HCT116 (cell line): ENCODE measurements at regions not wholly inside any gene's neighbourhood (a gene's known extent, or its start where the extent isn't known, plus 50 kb on each side); places are given as distances from the start of the nearest gene placed in this dataset.

ENCODE experiments used
- ATAC-seq: fragments of 200-7000 bp; cut with Tn5 transposase; 2 replicates; pipeline ENCODE4 v1.9.1; 2020; ENCODE audit warnings: mild to moderate bottlenecking, moderate library complexity
- BruUV-seq: library from RNA; stranded (reverse); fragments of 400-500 nt; replicated peaks from 2 replicates; lab custom pipeline; 2021; lab: Mats Ljungman, UMichigan
- CTCF ChIA-PET: fragments of 300-600 bp; sonication (Branson Sonifier 250); formaldehyde crosslinking; loops from one replicate; lab custom pipeline; 2021; ENCODE audit warnings: antibody characterized with exemption; lab: Charles Lee
- POLR2A ChIA-PET: fragments of 300-600, 350-600 bp; sonication (Branson Sonifier 250); formaldehyde crosslinking; loops from one replicate; lab custom pipeline; 2021; ENCODE audit warnings: antibody characterized with exemption; lab: Charles Lee
- RAD21 ChIA-PET, 2 experiments: fragments of 300-600 bp; sonication (Branson Sonifier 250); formaldehyde crosslinking; loops; one replicate each; lab custom pipeline; 2023; ENCODE audit warnings: low total read pairs in 2 of 2; ENCODE audit not compliant: uncharacterized antibody in 2 of 2, unreplicated experiment in 2 of 2, low non-redundant PET in 1 of 2; lab: Charles Lee
- DNase-seq: peaks from one replicate; pipeline ENCODE4 v3.0.0-alpha.2; 2010; ENCODE audit warnings: low read depth, low spot score
- H2AFZ ChIP-seq: fragments of 200-600 bp; shearing (Covaris generic), sonication (generic); 2 replicates; pipeline ENCODE4 v1.6.1; 2017; ENCODE audit warnings: low read depth, mixed run types, mixed read lengths, antibody characterized with exemption, low read length; ENCODE audit not compliant: poor library complexity, severe bottlenecking
- H3K27ac ChIP-seq: 2 replicates; pipeline ENCODE4 v1.5.1; 2012; ENCODE audit warnings: low read depth, low read length
- H3K27me3 ChIP-seq: fragments of 200-600 bp; sonication (generic); 2 replicates; pipeline ENCODE4 v1.6.1; 2016; ENCODE audit warnings: mixed run types, low read length, mixed read lengths; ENCODE audit not compliant: insufficient read depth
- H3K36me3 ChIP-seq, 2 experiments: fragments of 200-500 bp in 1 of 2; fragments of 200-600 bp in 1 of 2; sonication (Bioruptor generic) in 1 of 2; sonication (generic) in 1 of 2; 2 replicates each; pipeline versions ENCODE4 v1.5.1 to v1.6.1; 2014 to 2016; ENCODE audit warnings: low read length in 2 of 2, inconsistent platforms in 1 of 2, mixed read lengths in 1 of 2, mixed run types in 1 of 2; ENCODE audit not compliant: insufficient read depth in 2 of 2, control insufficient read depth in 1 of 2
- H3K4me1 ChIP-seq, 2 experiments: fragments of 200-600 bp in 1 of 2; sonication (generic) in 1 of 2; 2 replicates each; pipeline versions ENCODE4 v1.5.1 to v1.6.1; 2012 to 2017; ENCODE audit warnings: low read length in 2 of 2, inconsistent platforms in 1 of 2, mild to moderate bottlenecking in 1 of 2, mixed read lengths in 1 of 2, mixed run types in 1 of 2, moderate library complexity in 1 of 2; ENCODE audit not compliant: insufficient read depth in 2 of 2, control insufficient read depth in 1 of 2
- H3K4me2 ChIP-seq: fragments of 200-600 bp; sonication (generic); 2 replicates; pipeline ENCODE4 v1.6.1; 2017; ENCODE audit warnings: mixed run types, low read length, mixed read lengths
- H3K4me3 ChIP-seq, 2 experiments: fragments of 200-600 bp in 1 of 2; sonication (generic) in 1 of 2; replicated peaks in 1 of 2; 2 replicates each; pipeline ENCODE4 v1.5.1; 2011 to 2016; ENCODE audit warnings: low read length in 2 of 2, control low read depth in 1 of 2, low read depth in 1 of 2, mild to moderate bottlenecking in 1 of 2, mixed read lengths in 1 of 2, mixed run types in 1 of 2
- H3K79me2 ChIP-seq: fragments of 200-600 bp; sonication (generic); 2 replicates; pipeline ENCODE4 v1.6.1; 2017; ENCODE audit warnings: mild to moderate bottlenecking, mixed run types, low read length, moderate library complexity, mixed read lengths; ENCODE audit not compliant: insufficient read depth
- H3K9ac ChIP-seq: fragments of 200-600 bp; sonication (generic); 2 replicates; pipeline ENCODE4 v1.6.1; 2016; ENCODE audit warnings: low read length, mixed read lengths
- H3K9me2 ChIP-seq: fragments of 200-600 bp; sonication (generic), shearing (Covaris generic); 2 replicates; pipeline ENCODE4 v1.6.1; 2017; ENCODE audit warnings: mixed run types, mild to moderate bottlenecking, moderate library complexity; ENCODE audit not compliant: insufficient read depth
- H3K9me3 ChIP-seq, 2 experiments: fragments of 200-500 bp in 1 of 2; fragments of 200-600 bp in 1 of 2; sonication (Bioruptor generic) in 1 of 2; sonication (generic) in 1 of 2; 2 replicates each; pipeline ENCODE4 v1.6.1; 2014 to 2017; ENCODE audit warnings: low read length in 2 of 2, mixed read lengths in 2 of 2, inconsistent platforms in 1 of 2, low read depth in 1 of 2, mild to moderate bottlenecking in 1 of 2, mixed run types in 1 of 2, moderate library complexity in 1 of 2; ENCODE audit not compliant: control insufficient read depth in 1 of 2, insufficient read depth in 1 of 2
- H4K20me1 ChIP-seq: fragments of 200-600 bp; sonication (generic), shearing (Covaris generic); 2 replicates; pipeline ENCODE4 v1.6.1; 2017; ENCODE audit warnings: mixed run types, mild to moderate bottlenecking, moderate library complexity; ENCODE audit not compliant: insufficient read depth
- CBX3 ChIP-seq: IDR thresholded peaks from 2 replicates; pipeline ENCODE4 v1.6.1; 2012; ENCODE audit warnings: low read depth
- ELF1 ChIP-seq: IDR thresholded peaks from 2 replicates; pipeline ENCODE4 v1.6.1; 2012; ENCODE audit warnings: low read depth, borderline replicate concordance
- intact Hi-C: fragments of 100-400 bp; cut with micrococcal nuclease; formaldehyde crosslinking; loops from 2 replicates; pipeline ENCODE4 v1.10.0; 2022
- TF ChIP-seq, protein P1 (sequence below): IDR thresholded peaks from 2 replicates; pipeline ENCODE4 v1.6.1; 2012; ENCODE audit warnings: low read depth
- TF ChIP-seq, protein P2 (sequence below), 3 experiments: fragments of 200-600 bp in 1 of 3; sonication (generic) in 1 of 3; IDR thresholded peaks in 2 of 3; conservative IDR thresholded peaks in 1 of 3; 2 replicates each; pipeline ENCODE4 v1.5.1; 2012 to 2017; ENCODE audit warnings: low read depth in 2 of 3, low read length in 2 of 3, antibody characterized with exemption in 1 of 3, borderline replicate concordance in 1 of 3, control low read depth in 1 of 3, mild to moderate bottlenecking in 1 of 3, mixed read lengths in 1 of 3, mixed run types in 1 of 3, moderate library complexity in 1 of 3; ENCODE audit not compliant: insufficient read depth in 1 of 3

DNA sequence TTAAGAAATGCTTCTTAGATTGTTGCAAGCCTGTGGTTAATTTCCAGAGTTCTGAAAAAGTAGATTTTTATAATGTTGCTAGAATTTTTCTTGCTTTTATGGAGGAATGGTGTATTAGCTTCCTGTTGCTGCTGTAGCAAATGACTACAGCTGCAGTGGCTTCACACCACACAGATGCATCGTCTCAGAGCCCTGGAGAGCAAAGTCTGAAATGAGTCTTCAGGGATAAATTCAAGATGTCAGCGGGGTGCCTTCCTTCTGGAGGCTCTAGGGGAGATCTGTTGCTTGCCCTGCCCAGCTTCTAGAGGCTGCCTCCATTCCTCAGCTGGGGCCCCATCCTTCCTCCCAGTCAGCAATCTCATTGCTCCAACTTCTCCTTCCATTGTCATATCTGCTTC, 187.8 kb downstream of the ZNF516 start:
- no peak for DNase-seq
- no peak for ATAC-seq
- H3K27me3 ChIP-seq, result 0 out of 2 replicates have a peak, but pooled peaks cover 4% of the 10 kb centered on the region
- intact Hi-C loops, result no loop called here
- H3K4me1 ChIP-seq, result no peaks in the 10 kb centered on the region
- TF ChIP-seq, protein P1, sequence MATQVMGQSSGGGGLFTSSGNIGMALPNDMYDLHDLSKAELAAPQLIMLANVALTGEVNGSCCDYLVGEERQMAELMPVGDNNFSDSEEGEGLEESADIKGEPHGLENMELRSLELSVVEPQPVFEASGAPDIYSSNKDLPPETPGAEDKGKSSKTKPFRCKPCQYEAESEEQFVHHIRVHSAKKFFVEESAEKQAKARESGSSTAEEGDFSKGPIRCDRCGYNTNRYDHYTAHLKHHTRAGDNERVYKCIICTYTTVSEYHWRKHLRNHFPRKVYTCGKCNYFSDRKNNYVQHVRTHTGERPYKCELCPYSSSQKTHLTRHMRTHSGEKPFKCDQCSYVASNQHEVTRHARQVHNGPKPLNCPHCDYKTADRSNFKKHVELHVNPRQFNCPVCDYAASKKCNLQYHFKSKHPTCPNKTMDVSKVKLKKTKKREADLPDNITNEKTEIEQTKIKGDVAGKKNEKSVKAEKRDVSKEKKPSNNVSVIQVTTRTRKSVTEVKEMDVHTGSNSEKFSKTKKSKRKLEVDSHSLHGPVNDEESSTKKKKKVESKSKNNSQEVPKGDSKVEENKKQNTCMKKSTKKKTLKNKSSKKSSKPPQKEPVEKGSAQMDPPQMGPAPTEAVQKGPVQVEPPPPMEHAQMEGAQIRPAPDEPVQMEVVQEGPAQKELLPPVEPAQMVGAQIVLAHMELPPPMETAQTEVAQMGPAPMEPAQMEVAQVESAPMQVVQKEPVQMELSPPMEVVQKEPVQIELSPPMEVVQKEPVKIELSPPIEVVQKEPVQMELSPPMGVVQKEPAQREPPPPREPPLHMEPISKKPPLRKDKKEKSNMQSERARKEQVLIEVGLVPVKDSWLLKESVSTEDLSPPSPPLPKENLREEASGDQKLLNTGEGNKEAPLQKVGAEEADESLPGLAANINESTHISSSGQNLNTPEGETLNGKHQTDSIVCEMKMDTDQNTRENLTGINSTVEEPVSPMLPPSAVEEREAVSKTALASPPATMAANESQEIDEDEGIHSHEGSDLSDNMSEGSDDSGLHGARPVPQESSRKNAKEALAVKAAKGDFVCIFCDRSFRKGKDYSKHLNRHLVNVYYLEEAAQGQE, result no peak
- no peak for TF ChIP-seq CBX3
- H2AFZ ChIP-seq, result no peak overlapping the region
- no peak overlapping the region for H3K4me2 ChIP-seq
- CTCF ChIA-PET, result interaction anchor here (1.0 to 1.5 kb wide), 4 partner anchors 9 to 54 kb away, joined by 3 to 6 read pairs (median 4); no protein-coding TSS in a partner anchor
- no peak overlapping the region for H3K9ac ChIP-seq
- no peaks in the 10 kb centered on the region for H3K9me3 ChIP-seq
- no peak overlapping the region for H3K4me3 ChIP-seq
- H3K79me2 ChIP-seq, result no peaks in the 10 kb centered on the region
- no peaks in the 10 kb centered on the region for H3K36me3 ChIP-seq
- H4K20me1 ChIP-seq, result no peaks in the 10 kb centered on the region
- no peak overlapping the region for H3K27ac ChIP-seq
- RAD21 ChIA-PET, result no interaction called here
- H3K9me2 ChIP-seq, result no peaks in the 10 kb centered on the region
- BruUV-seq, result no TSS peak
- POLR2A ChIA-PET, result no interaction called here

DNA sequence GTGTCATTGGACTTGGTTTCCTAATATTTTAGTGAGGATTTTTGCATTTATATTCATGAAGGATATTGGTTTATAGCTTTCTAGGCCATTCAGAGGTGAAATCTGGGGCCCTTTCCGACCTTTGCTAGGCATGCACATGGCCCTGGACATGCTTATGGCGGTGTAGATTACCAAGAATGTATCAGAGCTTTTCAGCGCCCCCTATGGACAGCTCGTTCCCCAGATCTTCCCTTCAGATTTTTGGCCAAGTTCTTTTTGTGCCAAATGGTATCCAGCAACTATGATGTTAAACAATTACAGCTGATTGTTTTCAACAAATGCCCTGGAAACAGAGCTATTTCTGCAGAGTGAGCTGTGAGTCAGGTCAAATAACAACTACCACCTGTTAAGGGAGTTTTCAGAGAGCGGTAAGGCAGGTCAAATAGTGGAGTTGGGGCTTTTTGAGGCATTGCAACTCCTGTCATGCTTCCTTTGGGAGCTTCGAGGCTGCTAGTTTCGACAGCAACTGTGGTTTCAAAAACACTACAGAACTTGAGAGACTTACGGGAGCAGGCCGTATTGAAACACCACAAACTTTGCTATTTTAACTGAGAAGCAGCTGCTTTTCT, 188.3 kb downstream of the ZNF516 start:
- TF ChIP-seq, protein P2, sequence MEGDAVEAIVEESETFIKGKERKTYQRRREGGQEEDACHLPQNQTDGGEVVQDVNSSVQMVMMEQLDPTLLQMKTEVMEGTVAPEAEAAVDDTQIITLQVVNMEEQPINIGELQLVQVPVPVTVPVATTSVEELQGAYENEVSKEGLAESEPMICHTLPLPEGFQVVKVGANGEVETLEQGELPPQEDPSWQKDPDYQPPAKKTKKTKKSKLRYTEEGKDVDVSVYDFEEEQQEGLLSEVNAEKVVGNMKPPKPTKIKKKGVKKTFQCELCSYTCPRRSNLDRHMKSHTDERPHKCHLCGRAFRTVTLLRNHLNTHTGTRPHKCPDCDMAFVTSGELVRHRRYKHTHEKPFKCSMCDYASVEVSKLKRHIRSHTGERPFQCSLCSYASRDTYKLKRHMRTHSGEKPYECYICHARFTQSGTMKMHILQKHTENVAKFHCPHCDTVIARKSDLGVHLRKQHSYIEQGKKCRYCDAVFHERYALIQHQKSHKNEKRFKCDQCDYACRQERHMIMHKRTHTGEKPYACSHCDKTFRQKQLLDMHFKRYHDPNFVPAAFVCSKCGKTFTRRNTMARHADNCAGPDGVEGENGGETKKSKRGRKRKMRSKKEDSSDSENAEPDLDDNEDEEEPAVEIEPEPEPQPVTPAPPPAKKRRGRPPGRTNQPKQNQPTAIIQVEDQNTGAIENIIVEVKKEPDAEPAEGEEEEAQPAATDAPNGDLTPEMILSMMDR (IDR thresholded peaks at IDR 0.05 in 2 of 3, conservative IDR thresholded peaks at IDR 0.05 in 1 of 3; ENCODE audit: borderline replicate concordance in 1 of 3, insufficient read depth in 1 of 3, low read depth in 2 of 3, low read length in 2 of 3), result peak in 2 of 3 experiments; percentile 57 to 61; a peak in 4 of 6 replicates
- no peak for TF ChIP-seq ELF1
- intact Hi-C loops, result no loop called here

More for the DNA sequence above, 188.3 kb downstream of the ZNF516 start:
- Histone ChIP-seq H3K4me1 (no peaks in the 10 kb centered on the region), H4K20me1 (no peaks in the 10 kb centered on the region), H3K9me3 (no peaks in the 10 kb centered on the region), H2AFZ (no peak overlapping the region), H3K36me3 (no peaks in the 10 kb centered on the region), H3K9me2 (no peaks in the 10 kb centered on the region), H3K4me2 (no peak overlapping the region), H3K9ac (no peak overlapping the region), H3K79me2 (no peaks in the 10 kb centered on the region), H3K27ac (no peak overlapping the region), H3K4me3 (no peak overlapping the region), H3K27me3 (peaks cover 8% of the 10 kb centered on the region; the same call in 1 of the 2 replicates)
- CTCF ChIA-PET, result interaction anchor here (1.0 to 1.5 kb wide), 4 partner anchors 9 to 53 kb away, joined by 3 to 6 read pairs (median 4); no protein-coding TSS in a partner anchor
- peak; percentile 12 for DNase-seq
- peak; percentile 79 for ATAC-seq
- POLR2A ChIA-PET, result no interaction called here
- RAD21 ChIA-PET, result no interaction called here
- BruUV-seq, result no TSS peak
